K562 (cell line): ENCODE measurements at regions not wholly inside any gene's neighbourhood (a gene's known extent, or its start where the extent isn't known, plus 50 kb on each side); places are given as distances from the start of the nearest gene placed in this dataset.

Experiments used
- ATAC-seq: fragments of 200-7000 bp; cut with Tn5 transposase; 3 replicates; pipeline ENCODE4 v1.9.1; 2020; ENCODE audit warnings: moderate library complexity
- BruUV-seq: library from RNA; stranded (reverse); fragments of 400-500 nt; replicated peaks from 2 replicates; lab custom pipeline; 2021; lab: Mats Ljungman, UMichigan
- CTCF ChIA-PET: fragments of 300-600 bp; formaldehyde crosslinking; extraction: SDS; loops from one replicate; lab custom pipeline; 2021; ENCODE audit warnings: low intra/inter-chr PET ratio; lab: Yijun Ruan, JAX
- POLR2A ChIA-PET: fragments of 300-600, 350-650 bp; sonication (Branson Sonifier 250); formaldehyde crosslinking; extraction: SDS; loops from one replicate; lab custom pipeline; 2021; ENCODE audit warnings: antibody characterized with exemption, inconsistent platforms; lab: Yijun Ruan, JAX
- DNase-seq, 4 experiments: peaks; one replicate each; pipeline versions ENCODE4 v3.0.0 to v3.0.0-alpha.2; 2011 to 2018; ENCODE audit warnings: low spot score in 3 of 4, mixed read lengths in 3 of 4; ENCODE audit errors: extremely low read depth in 1 of 4
- FAIRE-seq: peaks from 2 replicates; lab custom pipeline; 2011; peaks lifted over from hg19 to GRCh38; lab: Jason Lieb, UNC
- H2AFZ ChIP-seq: 2 replicates; pipeline ENCODE4 v1.6.0; 2011; ENCODE audit warnings: low read depth, low read length, control low read depth, inconsistent platforms
- H3K27ac ChIP-seq: fragments of 200-600 bp; 3 replicates; pipeline ENCODE4 v1.8.0; 2011; ENCODE audit warnings: low read depth, mild to moderate bottlenecking, control low read depth, inconsistent platforms, low read length, moderate library complexity, mixed read lengths; ENCODE audit errors: extremely low read depth
- H3K27me3 ChIP-seq, 2 experiments: fragments of 300-600 bp in 1 of 2; 2 replicates in 1 of 2; 3 replicates in 1 of 2; pipeline versions ENCODE4 v1.6.0 to v1.8.0; 2011; ENCODE audit warnings: inconsistent platforms in 2 of 2, low read length in 2 of 2, mild to moderate bottlenecking in 1 of 2, mixed read lengths in 1 of 2, moderate library complexity in 1 of 2; ENCODE audit not compliant: control insufficient read depth in 2 of 2, insufficient read depth in 2 of 2
- H3K36me3 ChIP-seq: fragments of 300-600 bp; 3 replicates; pipeline ENCODE4 v1.8.0; 2011; ENCODE audit warnings: mild to moderate bottlenecking, low read length, inconsistent platforms; ENCODE audit not compliant: control insufficient read depth, insufficient read depth
- H3K4me1 ChIP-seq, 2 experiments: fragments of 200-600 bp in 1 of 2; replicated peaks in 1 of 2; 2 replicates in 1 of 2; 3 replicates in 1 of 2; pipeline versions ENCODE4 v1.5.1 to v1.8.0; 2011; ENCODE audit warnings: inconsistent platforms in 2 of 2, low read length in 2 of 2, mild to moderate bottlenecking in 1 of 2, mixed read lengths in 1 of 2, moderate library complexity in 1 of 2; ENCODE audit not compliant: control insufficient read depth in 2 of 2, insufficient read depth in 2 of 2
- H3K4me2 ChIP-seq: 2 replicates; pipeline ENCODE4 v1.6.1; 2011; ENCODE audit warnings: low read length, control low read depth, inconsistent platforms, mixed read lengths; ENCODE audit not compliant: insufficient read depth
- H3K4me3 ChIP-seq: fragments of 200-600 bp; sonication (generic), shearing (Covaris generic); 2 replicates; pipeline ENCODE4 v1.5.1; 2016; ENCODE audit warnings: control low read depth, inconsistent platforms
- H3K79me2 ChIP-seq: fragments of 200-600 bp; 3 replicates; pipeline ENCODE4 v1.8.0; 2011; ENCODE audit warnings: low read length, inconsistent platforms; ENCODE audit not compliant: control insufficient read depth, insufficient read depth
- H3K9ac ChIP-seq, 2 experiments: 2 replicates each; pipeline versions ENCODE4 v1.6.0 to v1.6.1; 2011; ENCODE audit warnings: low read depth in 2 of 2, low read length in 2 of 2, control low read depth in 1 of 2, inconsistent platforms in 1 of 2, mild to moderate bottlenecking in 1 of 2, mixed read lengths in 1 of 2; ENCODE audit not compliant: insufficient read depth in 1 of 2
- H3K9me1 ChIP-seq: one replicate; pipeline ENCODE4 v1.6.0; 2011; ENCODE audit warnings: inconsistent platforms, mild to moderate bottlenecking, low read length, moderate library complexity; ENCODE audit not compliant: control insufficient read depth, insufficient read depth
- H3K9me3 ChIP-seq: replicated peaks from 2 replicates; pipeline ENCODE4 v1.5.1; 2011; ENCODE audit warnings: low read depth, low read length, inconsistent platforms; ENCODE audit not compliant: control insufficient read depth, insufficient read depth
- H4K20me1 ChIP-seq: replicated peaks from 2 replicates; pipeline ENCODE4 v1.6.1; 2011; ENCODE audit warnings: low read length, inconsistent platforms, mixed read lengths; ENCODE audit not compliant: control insufficient read depth, insufficient read depth
- CHD4 ChIP-seq: fragments of 200-600 bp; sonication (generic); IDR thresholded peaks from 3 replicates; pipeline ENCODE4 v1.6.1; 2012; ENCODE audit warnings: low read depth, mild to moderate bottlenecking, mixed read lengths, low read length, inconsistent platforms; ENCODE audit not compliant: insufficient read depth, insufficient replicate concordance, poor library complexity, severe bottlenecking
- ETV5 ChIP-seq: sonication (generic); formaldehyde crosslinking; IDR thresholded peaks from 2 replicates; pipeline ENCODE4 v1.4.0; 2020; ENCODE audit warnings: low read depth, mild to moderate bottlenecking, missing genetic modification reagents
- NELFE ChIP-seq: IDR thresholded peaks from 2 replicates; pipeline ENCODE4 v1.6.1; 2011; ENCODE audit warnings: mild to moderate bottlenecking; ENCODE audit not compliant: insufficient read depth, insufficient read length
- NR2C1 ChIP-seq, 2 experiments: fragments of 450-650 bp; IDR thresholded peaks; 2 replicates each; pipeline ENCODE4 v1.6.1; 2017; ENCODE audit warnings: mild to moderate bottlenecking in 2 of 2, antibody characterized with exemption in 1 of 2, inconsistent platforms in 1 of 2, missing compliant biosample characterization in 1 of 2, missing genetic modification characterization in 1 of 2
- UBTF ChIP-seq, 2 experiments: IDR thresholded peaks; 2 replicates each; pipeline ENCODE4 v1.6.1; 2012; ENCODE audit warnings: improper control_type of control experiment in 2 of 2, low read depth in 2 of 2, low read length in 2 of 2, borderline replicate concordance in 1 of 2
- ZNF140 ChIP-seq: fragments of 250-450 bp; sonication (Bioruptor Pico); IDR thresholded peaks from 2 replicates; pipeline ENCODE4 v1.8.0; 2021; ENCODE audit warnings: moderate library complexity, mild to moderate bottlenecking, inconsistent platforms
- WGBS: fragments of 100-300 bp; shearing (Covaris generic); methylation state at CpG from one replicate; pipeline ENCODE4 v1.1.6; 2016; ENCODE audit warnings: low coverage, mixed read lengths; ENCODE audit not compliant: insufficient coverage; ENCODE audit errors: missing lambda C conversion rate; 5-methylcytosine and 5-hydroxymethylcytosine counted together
- in situ Hi-C: fragments of 300-500 bp; cut with MboI; formaldehyde crosslinking; loops from 4 replicates; pipeline ENCODE4 v1.15.0; 2018; ENCODE audit warnings: inconsistent platforms, mixed read lengths
- intact Hi-C: fragments of 100-400 bp; cut with micrococcal nuclease; formaldehyde crosslinking; loops from 2 replicates; pipeline ENCODE4 v1.14.2; 2022

GRCh38 chr1:5634893-5635292 lies 357.3 kb downstream of the NPHP4 start:
- DNase-seq = no peak
- 7% methylated on average over 4 of the region's 4 CpGs for whole genome bisulfite sequencing
- no peak overlapping the region for H2AFZ ChIP-seq
- H3K36me3 ChIP-seq = no peaks in the 10 kb centered on the region
- peaks cover 0 to 5% of the 10 kb centered on the region in 2 experiments; a peak in 1 of 5 replicates for H3K27me3 ChIP-seq
- in situ Hi-C loops (no loop called here), intact Hi-C loops (loop anchor here (5.0 to 10.0 kb wide), 2 partner anchors 112 to 280 kb away; no protein-coding TSS in a partner anchor)
- no peaks in the 10 kb centered on the region for H3K9me3 ChIP-seq
- no peak overlapping the region for H3K4me2 ChIP-seq
- ChIA-PET POLR2A (no interaction called here), CTCF (no interaction called here)
- H3K9me1 ChIP-seq = no peaks in the 10 kb centered on the region
- ATAC-seq = no peak
- BruUV-seq = no TSS peak
- no peaks in the 10 kb centered on the region for H3K4me1 ChIP-seq
- no peak overlapping the region for H3K9ac ChIP-seq
- H4K20me1 ChIP-seq = no peaks in the 10 kb centered on the region
- no peak overlapping the region for H3K4me3 ChIP-seq
- H3K79me2 ChIP-seq = no peaks in the 10 kb centered on the region
- no peak for FAIRE-seq
- no peak overlapping the region for H3K27ac ChIP-seq
- TF ChIP-seq CHD4 = no peak
- no peak for TF ChIP-seq NELFE
- no peak for TF ChIP-seq UBTF (IDR thresholded peaks at IDR 0.05; ENCODE audit: borderline replicate concordance in 1 of 2, low read depth in 2 of 2, low read length in 2 of 2)
- no peak for TF ChIP-seq ETV5 (CRISPR knock-in tag)
- TF ChIP-seq NR2C1 (IDR thresholded peaks at IDR 0.05) = no peak
- TF ChIP-seq NR2C1 (tag; IDR thresholded peaks at IDR 0.05) = no peak
- no peak for TF ChIP-seq ZNF140
